HCT116 (cell line): ENCODE measurements at regions not wholly inside any gene's neighbourhood (a gene's known extent, or its start where the extent isn't known, plus 50 kb on each side); places are given as distances from the start of the nearest gene placed in this dataset.

Source experiments
- ATAC-seq: fragments of 200-7000 bp; cut with Tn5 transposase; 2 replicates; pipeline ENCODE4 v1.9.1; 2020; ENCODE audit warnings: mild to moderate bottlenecking, moderate library complexity
- BruUV-seq: library from RNA; stranded (reverse); fragments of 400-500 nt; replicated peaks from 2 replicates; lab custom pipeline; 2021; lab: Mats Ljungman, UMichigan
- CTCF ChIA-PET: fragments of 300-600 bp; sonication (Branson Sonifier 250); formaldehyde crosslinking; loops from one replicate; lab custom pipeline; 2021; ENCODE audit warnings: antibody characterized with exemption; lab: Charles Lee
- POLR2A ChIA-PET: fragments of 300-600, 350-600 bp; sonication (Branson Sonifier 250); formaldehyde crosslinking; loops from one replicate; lab custom pipeline; 2021; ENCODE audit warnings: antibody characterized with exemption; lab: Charles Lee
- RAD21 ChIA-PET, 2 experiments: fragments of 300-600 bp; sonication (Branson Sonifier 250); formaldehyde crosslinking; loops; one replicate each; lab custom pipeline; 2023; ENCODE audit warnings: low total read pairs in 2 of 2; ENCODE audit not compliant: uncharacterized antibody in 2 of 2, unreplicated experiment in 2 of 2, low non-redundant PET in 1 of 2; lab: Charles Lee
- DNase-seq: peaks from one replicate; pipeline ENCODE4 v3.0.0-alpha.2; 2010; ENCODE audit warnings: low read depth, low spot score
- H2AFZ ChIP-seq: fragments of 200-600 bp; shearing (Covaris generic), sonication (generic); 2 replicates; pipeline ENCODE4 v1.6.1; 2017; ENCODE audit warnings: low read depth, mixed run types, mixed read lengths, antibody characterized with exemption, low read length; ENCODE audit not compliant: poor library complexity, severe bottlenecking
- H3K27ac ChIP-seq: 2 replicates; pipeline ENCODE4 v1.5.1; 2012; ENCODE audit warnings: low read depth, low read length
- H3K27me3 ChIP-seq: fragments of 200-600 bp; sonication (generic); 2 replicates; pipeline ENCODE4 v1.6.1; 2016; ENCODE audit warnings: mixed run types, low read length, mixed read lengths; ENCODE audit not compliant: insufficient read depth
- H3K36me3 ChIP-seq, 2 experiments: fragments of 200-500 bp in 1 of 2; fragments of 200-600 bp in 1 of 2; sonication (Bioruptor generic) in 1 of 2; sonication (generic) in 1 of 2; 2 replicates each; pipeline versions ENCODE4 v1.5.1 to v1.6.1; 2014 to 2016; ENCODE audit warnings: low read length in 2 of 2, inconsistent platforms in 1 of 2, mixed read lengths in 1 of 2, mixed run types in 1 of 2; ENCODE audit not compliant: insufficient read depth in 2 of 2, control insufficient read depth in 1 of 2
- H3K4me1 ChIP-seq, 2 experiments: fragments of 200-600 bp in 1 of 2; sonication (generic) in 1 of 2; 2 replicates each; pipeline versions ENCODE4 v1.5.1 to v1.6.1; 2012 to 2017; ENCODE audit warnings: low read length in 2 of 2, inconsistent platforms in 1 of 2, mild to moderate bottlenecking in 1 of 2, mixed read lengths in 1 of 2, mixed run types in 1 of 2, moderate library complexity in 1 of 2; ENCODE audit not compliant: insufficient read depth in 2 of 2, control insufficient read depth in 1 of 2
- H3K4me2 ChIP-seq: fragments of 200-600 bp; sonication (generic); 2 replicates; pipeline ENCODE4 v1.6.1; 2017; ENCODE audit warnings: mixed run types, low read length, mixed read lengths
- H3K4me3 ChIP-seq, 2 experiments: fragments of 200-600 bp in 1 of 2; sonication (generic) in 1 of 2; replicated peaks in 1 of 2; 2 replicates each; pipeline ENCODE4 v1.5.1; 2011 to 2016; ENCODE audit warnings: low read length in 2 of 2, control low read depth in 1 of 2, low read depth in 1 of 2, mild to moderate bottlenecking in 1 of 2, mixed read lengths in 1 of 2, mixed run types in 1 of 2
- H3K79me2 ChIP-seq: fragments of 200-600 bp; sonication (generic); 2 replicates; pipeline ENCODE4 v1.6.1; 2017; ENCODE audit warnings: mild to moderate bottlenecking, mixed run types, low read length, moderate library complexity, mixed read lengths; ENCODE audit not compliant: insufficient read depth
- H3K9ac ChIP-seq: fragments of 200-600 bp; sonication (generic); 2 replicates; pipeline ENCODE4 v1.6.1; 2016; ENCODE audit warnings: low read length, mixed read lengths
- H3K9me2 ChIP-seq: fragments of 200-600 bp; sonication (generic), shearing (Covaris generic); 2 replicates; pipeline ENCODE4 v1.6.1; 2017; ENCODE audit warnings: mixed run types, mild to moderate bottlenecking, moderate library complexity; ENCODE audit not compliant: insufficient read depth
- H3K9me3 ChIP-seq, 2 experiments: fragments of 200-500 bp in 1 of 2; fragments of 200-600 bp in 1 of 2; sonication (Bioruptor generic) in 1 of 2; sonication (generic) in 1 of 2; 2 replicates each; pipeline ENCODE4 v1.6.1; 2014 to 2017; ENCODE audit warnings: low read length in 2 of 2, mixed read lengths in 2 of 2, inconsistent platforms in 1 of 2, low read depth in 1 of 2, mild to moderate bottlenecking in 1 of 2, mixed run types in 1 of 2, moderate library complexity in 1 of 2; ENCODE audit not compliant: control insufficient read depth in 1 of 2, insufficient read depth in 1 of 2
- H4K20me1 ChIP-seq: fragments of 200-600 bp; sonication (generic), shearing (Covaris generic); 2 replicates; pipeline ENCODE4 v1.6.1; 2017; ENCODE audit warnings: mixed run types, mild to moderate bottlenecking, moderate library complexity; ENCODE audit not compliant: insufficient read depth
- CBX3 ChIP-seq: IDR thresholded peaks from 2 replicates; pipeline ENCODE4 v1.6.1; 2012; ENCODE audit warnings: low read depth
- CEBPB ChIP-seq: IDR thresholded peaks from 2 replicates; pipeline ENCODE4 v1.6.1; 2012; ENCODE audit warnings: low read depth
- EGR1 ChIP-seq: IDR thresholded peaks from 2 replicates; pipeline ENCODE4 v1.6.1; 2012; ENCODE audit warnings: low read depth
- ELF1 ChIP-seq: IDR thresholded peaks from 2 replicates; pipeline ENCODE4 v1.6.1; 2012; ENCODE audit warnings: low read depth, borderline replicate concordance
- EZH2 ChIP-seq: fragments of 200-600 bp; sonication (generic); IDR thresholded peaks from 2 replicates; pipeline ENCODE4 v1.6.1; 2017; ENCODE audit warnings: antibody characterized with exemption, mixed run types
- JUND ChIP-seq: IDR thresholded peaks from 2 replicates; pipeline ENCODE4 v1.6.1; 2012
- POLR2A ChIP-seq: IDR thresholded peaks from 2 replicates; pipeline ENCODE4 v1.7.0; 2011; ENCODE audit warnings: borderline replicate concordance; ENCODE audit not compliant: insufficient read depth, insufficient read length; ENCODE audit errors: extremely low read depth
- POLR2AphosphoS5 ChIP-seq: IDR thresholded peaks from 2 replicates; pipeline ENCODE4 v1.6.1; 2011; ENCODE audit warnings: mild to moderate bottlenecking, low read depth, low read length, moderate library complexity
- RAD21 ChIP-seq: IDR thresholded peaks from 2 replicates; pipeline ENCODE4 v1.6.1; 2012; ENCODE audit warnings: low read depth, mild to moderate bottlenecking
- SP1 ChIP-seq: IDR thresholded peaks from 2 replicates; pipeline ENCODE4 v1.6.1; 2012; ENCODE audit warnings: low read depth
- SRF ChIP-seq: IDR thresholded peaks from 2 replicates; pipeline ENCODE4 v1.6.1; 2012; ENCODE audit warnings: low read depth
- TCF7L2 ChIP-seq: IDR thresholded peaks from 2 replicates; pipeline ENCODE4 v1.7.0; 2011; ENCODE audit warnings: borderline replicate concordance, inconsistent platforms; ENCODE audit not compliant: insufficient read depth, insufficient read length; ENCODE audit errors: extremely low read depth
- YY1 ChIP-seq: IDR thresholded peaks from 2 replicates; pipeline ENCODE4 v1.6.1; 2011; ENCODE audit warnings: low read length, low read depth, moderate library complexity, mild to moderate bottlenecking; ENCODE audit not compliant: insufficient replicate concordance; ENCODE audit errors: extremely low read depth
- ZBTB33 ChIP-seq: IDR thresholded peaks from 2 replicates; pipeline ENCODE4 v1.6.1; 2011; ENCODE audit warnings: mild to moderate bottlenecking, low read length, moderate library complexity; ENCODE audit not compliant: insufficient replicate concordance; ENCODE audit errors: extremely low read depth
- ZFX ChIP-seq: fragments of 450-650 bp; IDR thresholded peaks from 2 replicates; pipeline ENCODE4 v1.6.1; 2017
- ZNF274 ChIP-seq: fragments of 200-500 bp; sonication (Bioruptor generic); IDR thresholded peaks from 2 replicates; pipeline ENCODE4 v1.6.1; 2014; ENCODE audit warnings: mild to moderate bottlenecking, low read depth, low read length, inconsistent platforms
- intact Hi-C: fragments of 100-400 bp; cut with micrococcal nuclease; formaldehyde crosslinking; loops from 2 replicates; pipeline ENCODE4 v1.10.0; 2022
- TF ChIP-seq, protein P1 (sequence below), 3 experiments: fragments of 200-600 bp in 1 of 3; sonication (generic) in 1 of 3; IDR thresholded peaks in 2 of 3; conservative IDR thresholded peaks in 1 of 3; 2 replicates each; pipeline ENCODE4 v1.5.1; 2012 to 2017; ENCODE audit warnings: low read depth in 2 of 3, low read length in 2 of 3, antibody characterized with exemption in 1 of 3, borderline replicate concordance in 1 of 3, control low read depth in 1 of 3, mild to moderate bottlenecking in 1 of 3, mixed read lengths in 1 of 3, mixed run types in 1 of 3, moderate library complexity in 1 of 3; ENCODE audit not compliant: insufficient read depth in 1 of 3
- TF ChIP-seq, protein P2 (sequence below): IDR thresholded peaks from 2 replicates; pipeline ENCODE4 v1.6.1; 2012
- TF ChIP-seq, protein P3 (sequence below): IDR thresholded peaks from 2 replicates; pipeline ENCODE4 v1.6.1; 2012; ENCODE audit warnings: low read depth
- TF ChIP-seq, protein P4 (sequence below): IDR thresholded peaks from 2 replicates; pipeline ENCODE4 v1.6.1; 2012

DNA sequence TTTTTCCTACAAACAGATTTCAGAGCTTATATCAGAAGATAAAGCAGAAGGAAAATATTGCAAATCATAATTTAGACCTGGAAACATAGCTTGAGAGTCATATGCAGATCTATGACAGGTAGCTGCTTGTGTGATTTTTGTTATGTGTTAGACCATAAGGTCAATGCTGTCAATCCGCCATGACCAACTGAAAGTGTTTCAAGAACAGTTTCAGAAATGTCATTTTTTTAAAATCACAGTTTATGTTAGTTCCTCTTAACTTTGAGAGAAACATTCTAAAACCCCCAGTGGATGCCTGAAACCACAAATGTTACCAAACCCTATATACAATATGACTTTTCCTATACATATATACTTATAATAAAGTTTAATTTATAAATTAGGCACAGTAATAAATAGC, 391.3 kb upstream of the FAM241A start:
- Histone ChIP-seq H3K79me2 (no peaks in the 10 kb centered on the region), H3K27ac (no peak overlapping the region)

More for the DNA sequence above, 391.3 kb upstream of the FAM241A start:
- ChIA-PET CTCF (no interaction called here), RAD21 (no interaction called here), POLR2A (no interaction called here)
- TF ChIP-seq ZBTB33, result no peak
- no peak for TF ChIP-seq CEBPB
- TF ChIP-seq, protein P1, sequence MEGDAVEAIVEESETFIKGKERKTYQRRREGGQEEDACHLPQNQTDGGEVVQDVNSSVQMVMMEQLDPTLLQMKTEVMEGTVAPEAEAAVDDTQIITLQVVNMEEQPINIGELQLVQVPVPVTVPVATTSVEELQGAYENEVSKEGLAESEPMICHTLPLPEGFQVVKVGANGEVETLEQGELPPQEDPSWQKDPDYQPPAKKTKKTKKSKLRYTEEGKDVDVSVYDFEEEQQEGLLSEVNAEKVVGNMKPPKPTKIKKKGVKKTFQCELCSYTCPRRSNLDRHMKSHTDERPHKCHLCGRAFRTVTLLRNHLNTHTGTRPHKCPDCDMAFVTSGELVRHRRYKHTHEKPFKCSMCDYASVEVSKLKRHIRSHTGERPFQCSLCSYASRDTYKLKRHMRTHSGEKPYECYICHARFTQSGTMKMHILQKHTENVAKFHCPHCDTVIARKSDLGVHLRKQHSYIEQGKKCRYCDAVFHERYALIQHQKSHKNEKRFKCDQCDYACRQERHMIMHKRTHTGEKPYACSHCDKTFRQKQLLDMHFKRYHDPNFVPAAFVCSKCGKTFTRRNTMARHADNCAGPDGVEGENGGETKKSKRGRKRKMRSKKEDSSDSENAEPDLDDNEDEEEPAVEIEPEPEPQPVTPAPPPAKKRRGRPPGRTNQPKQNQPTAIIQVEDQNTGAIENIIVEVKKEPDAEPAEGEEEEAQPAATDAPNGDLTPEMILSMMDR (IDR thresholded peaks at IDR 0.05 in 2 of 3, conservative IDR thresholded peaks at IDR 0.05 in 1 of 3; ENCODE audit: borderline replicate concordance in 1 of 3, insufficient read depth in 1 of 3, low read depth in 2 of 3, low read length in 2 of 3), result no peak
- no peak for TF ChIP-seq ZNF274
- no peak for TF ChIP-seq RAD21
- TF ChIP-seq, protein P2, sequence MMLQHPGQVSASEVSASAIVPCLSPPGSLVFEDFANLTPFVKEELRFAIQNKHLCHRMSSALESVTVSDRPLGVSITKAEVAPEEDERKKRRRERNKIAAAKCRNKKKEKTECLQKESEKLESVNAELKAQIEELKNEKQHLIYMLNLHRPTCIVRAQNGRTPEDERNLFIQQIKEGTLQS, result no peak
- no peak for TF ChIP-seq ELF1
- TF ChIP-seq, protein P3, sequence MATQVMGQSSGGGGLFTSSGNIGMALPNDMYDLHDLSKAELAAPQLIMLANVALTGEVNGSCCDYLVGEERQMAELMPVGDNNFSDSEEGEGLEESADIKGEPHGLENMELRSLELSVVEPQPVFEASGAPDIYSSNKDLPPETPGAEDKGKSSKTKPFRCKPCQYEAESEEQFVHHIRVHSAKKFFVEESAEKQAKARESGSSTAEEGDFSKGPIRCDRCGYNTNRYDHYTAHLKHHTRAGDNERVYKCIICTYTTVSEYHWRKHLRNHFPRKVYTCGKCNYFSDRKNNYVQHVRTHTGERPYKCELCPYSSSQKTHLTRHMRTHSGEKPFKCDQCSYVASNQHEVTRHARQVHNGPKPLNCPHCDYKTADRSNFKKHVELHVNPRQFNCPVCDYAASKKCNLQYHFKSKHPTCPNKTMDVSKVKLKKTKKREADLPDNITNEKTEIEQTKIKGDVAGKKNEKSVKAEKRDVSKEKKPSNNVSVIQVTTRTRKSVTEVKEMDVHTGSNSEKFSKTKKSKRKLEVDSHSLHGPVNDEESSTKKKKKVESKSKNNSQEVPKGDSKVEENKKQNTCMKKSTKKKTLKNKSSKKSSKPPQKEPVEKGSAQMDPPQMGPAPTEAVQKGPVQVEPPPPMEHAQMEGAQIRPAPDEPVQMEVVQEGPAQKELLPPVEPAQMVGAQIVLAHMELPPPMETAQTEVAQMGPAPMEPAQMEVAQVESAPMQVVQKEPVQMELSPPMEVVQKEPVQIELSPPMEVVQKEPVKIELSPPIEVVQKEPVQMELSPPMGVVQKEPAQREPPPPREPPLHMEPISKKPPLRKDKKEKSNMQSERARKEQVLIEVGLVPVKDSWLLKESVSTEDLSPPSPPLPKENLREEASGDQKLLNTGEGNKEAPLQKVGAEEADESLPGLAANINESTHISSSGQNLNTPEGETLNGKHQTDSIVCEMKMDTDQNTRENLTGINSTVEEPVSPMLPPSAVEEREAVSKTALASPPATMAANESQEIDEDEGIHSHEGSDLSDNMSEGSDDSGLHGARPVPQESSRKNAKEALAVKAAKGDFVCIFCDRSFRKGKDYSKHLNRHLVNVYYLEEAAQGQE, result no peak
- TF ChIP-seq EGR1, result no peak
- TF ChIP-seq ZFX, result no peak
- no peak for TF ChIP-seq SP1
- TF ChIP-seq TCF7L2, result no peak
- TF ChIP-seq, protein P4, sequence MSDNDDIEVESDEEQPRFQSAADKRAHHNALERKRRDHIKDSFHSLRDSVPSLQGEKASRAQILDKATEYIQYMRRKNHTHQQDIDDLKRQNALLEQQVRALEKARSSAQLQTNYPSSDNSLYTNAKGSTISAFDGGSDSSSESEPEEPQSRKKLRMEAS, result no peak
- TF ChIP-seq SRF, result no peak
- TF ChIP-seq CBX3, result no peak
- no peak for TF ChIP-seq POLR2AphosphoS5
- no peak for TF ChIP-seq JUND
- no peak for TF ChIP-seq YY1
- TF ChIP-seq EZH2, result no peak
- no peak for TF ChIP-seq POLR2A
- no peaks in the 10 kb centered on the region for H4K20me1 ChIP-seq
- H3K27me3 ChIP-seq, result no peaks in the 10 kb centered on the region
- no peaks in the 10 kb centered on the region for H3K36me3 ChIP-seq
- no peak overlapping the region for H2AFZ ChIP-seq
- H3K9ac ChIP-seq, result no peak overlapping the region
- H3K4me3 ChIP-seq, result no peak overlapping the region
- no TSS peak for BruUV-seq
- no peak overlapping the region for H3K4me2 ChIP-seq
- no peaks in the 10 kb centered on the region for H3K9me3 ChIP-seq
- no peaks in the 10 kb centered on the region for H3K9me2 ChIP-seq
- H3K4me1 ChIP-seq, result no peaks in the 10 kb centered on the region
- intact Hi-C loops, result no loop called here
- ATAC-seq, result no peak
- DNase-seq, result no peak
